Adrenal gland (tissue), 5 donors: ENCODE measurements at regions not wholly inside any gene's neighbourhood (a gene's known extent, or its start where the extent isn't known, plus 50 kb on each side); places are given as distances from the start of the nearest gene placed in this dataset.

Source experiments
- POLR2A ChIP-seq, 2 donors: fragments of 450-650 bp; IDR thresholded peaks; one replicate each; pipeline ENCODE4 v1.6.1; 2017; ENCODE audit warnings: antibody characterized with exemption in 2 of 2, mild to moderate bottlenecking in 2 of 2, moderate library complexity in 1 of 2
- TF ChIP-seq, protein P1 (sequence below), 6 experiments: fragments of 450-650 bp in 4 of 6; fragments of 200-600 bp in 2 of 6; sonication (generic) in 1 of 6; IDR thresholded peaks; 1 replicate in 5 of 6; 2 replicates in 1 of 6; pipeline versions ENCODE4 v1.5.1 to v1.8.0; 2016 to 2021; ENCODE audit warnings: antibody characterized with exemption in 6 of 6, mild to moderate bottlenecking in 2 of 6, moderate library complexity in 1 of 6
- donor health status: DM: no; HTN: no; CAD: no.

- TF ChIP-seq, protein P1, sequence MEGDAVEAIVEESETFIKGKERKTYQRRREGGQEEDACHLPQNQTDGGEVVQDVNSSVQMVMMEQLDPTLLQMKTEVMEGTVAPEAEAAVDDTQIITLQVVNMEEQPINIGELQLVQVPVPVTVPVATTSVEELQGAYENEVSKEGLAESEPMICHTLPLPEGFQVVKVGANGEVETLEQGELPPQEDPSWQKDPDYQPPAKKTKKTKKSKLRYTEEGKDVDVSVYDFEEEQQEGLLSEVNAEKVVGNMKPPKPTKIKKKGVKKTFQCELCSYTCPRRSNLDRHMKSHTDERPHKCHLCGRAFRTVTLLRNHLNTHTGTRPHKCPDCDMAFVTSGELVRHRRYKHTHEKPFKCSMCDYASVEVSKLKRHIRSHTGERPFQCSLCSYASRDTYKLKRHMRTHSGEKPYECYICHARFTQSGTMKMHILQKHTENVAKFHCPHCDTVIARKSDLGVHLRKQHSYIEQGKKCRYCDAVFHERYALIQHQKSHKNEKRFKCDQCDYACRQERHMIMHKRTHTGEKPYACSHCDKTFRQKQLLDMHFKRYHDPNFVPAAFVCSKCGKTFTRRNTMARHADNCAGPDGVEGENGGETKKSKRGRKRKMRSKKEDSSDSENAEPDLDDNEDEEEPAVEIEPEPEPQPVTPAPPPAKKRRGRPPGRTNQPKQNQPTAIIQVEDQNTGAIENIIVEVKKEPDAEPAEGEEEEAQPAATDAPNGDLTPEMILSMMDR (IDR thresholded peaks at IDR 0.05), result no peak
- TF ChIP-seq POLR2A (IDR thresholded peaks at IDR 0.05), result no peak
These were observed 154.2 kb downstream of the ESM1 start for GRCh38 chr5:54831233-54831632.
